OCI-LY7 (cell line): ENCODE measurements at regions not wholly inside any gene's neighbourhood (a gene's known extent, or its start where the extent isn't known, plus 50 kb on each side); places are given as distances from the start of the nearest gene placed in this dataset.

Source experiments
- BruUV-seq: library from RNA; stranded (reverse); fragments of 400-500 nt; replicated peaks from 2 replicates; lab custom pipeline; 2021; lab: Mats Ljungman, UMichigan
- CTCF ChIA-PET: fragments of 300-600 bp; sonication (Branson Sonifier 250); formaldehyde crosslinking; loops from one replicate; lab custom pipeline; 2022; ENCODE audit warnings: antibody characterized with exemption; ENCODE audit not compliant: unreplicated experiment; lab: Charles Lee
- POLR2A ChIA-PET: fragments of 300-600 bp; sonication (Branson Sonifier 250); formaldehyde crosslinking; loops from one replicate; lab custom pipeline; 2022; ENCODE audit warnings: antibody characterized with exemption; lab: Charles Lee
- DNase-seq: peaks from one replicate; pipeline ENCODE4 v3.0.0-alpha.2; 2015; ENCODE audit warnings: low spot score
- H2AFZ ChIP-seq: fragments of 200-600 bp; sonication (generic), shearing (Covaris generic); 2 replicates; pipeline ENCODE4 v1.6.1; 2014; ENCODE audit warnings: mild to moderate bottlenecking, antibody characterized with exemption, low read length, moderate library complexity
- H3K27ac ChIP-seq: fragments of 200-600 bp; sonication (generic); 2 replicates; pipeline ENCODE4 v1.5.1; 2014; ENCODE audit warnings: mixed run types, low read depth, mild to moderate bottlenecking, moderate library complexity, low read length, inconsistent platforms; ENCODE audit not compliant: poor library complexity, severe bottlenecking
- H3K36me3 ChIP-seq: fragments of 200-600 bp; sonication (generic); 2 replicates; pipeline ENCODE4 v1.6.1; 2014; ENCODE audit warnings: mild to moderate bottlenecking, antibody characterized with exemption, low read length, moderate library complexity, mixed read lengths; ENCODE audit not compliant: insufficient read depth
- H3K4me1 ChIP-seq: fragments of 200-600 bp; sonication (generic); 2 replicates; pipeline ENCODE4 v1.5.1; 2014; ENCODE audit warnings: mild to moderate bottlenecking, low read length; ENCODE audit not compliant: insufficient read depth, poor library complexity, severe bottlenecking
- H3K4me2 ChIP-seq: fragments of 200-600 bp; sonication (generic); 2 replicates; pipeline ENCODE4 v1.6.1; 2014; ENCODE audit warnings: mild to moderate bottlenecking, low read length
- H3K4me3 ChIP-seq: fragments of 200-600 bp; sonication (generic); 2 replicates; pipeline ENCODE4 v1.5.1; 2014; ENCODE audit warnings: mild to moderate bottlenecking, low read depth, low read length; ENCODE audit not compliant: poor library complexity, severe bottlenecking
- H3K79me2 ChIP-seq: fragments of 200-600 bp; sonication (generic); 2 replicates; pipeline ENCODE4 v1.6.1; 2016; ENCODE audit warnings: low read depth, mild to moderate bottlenecking, low read length, moderate library complexity, mixed read lengths; ENCODE audit not compliant: insufficient read depth
- H3K9me2 ChIP-seq: fragments of 200-600 bp; sonication (generic); 2 replicates; pipeline ENCODE4 v1.6.1; 2016; ENCODE audit warnings: mild to moderate bottlenecking, low read length, mixed read lengths; ENCODE audit not compliant: insufficient read depth
- H3K9me3 ChIP-seq: fragments of 200-600 bp; sonication (generic); 2 replicates; pipeline ENCODE4 v1.6.1; 2014; ENCODE audit warnings: mild to moderate bottlenecking, mixed run types, low read length, mixed read lengths
- H4K20me1 ChIP-seq: fragments of 200-600 bp; sonication (generic); 2 replicates; pipeline ENCODE4 v1.6.1; 2014; ENCODE audit warnings: mild to moderate bottlenecking, antibody characterized with exemption, low read length, moderate library complexity, mixed read lengths; ENCODE audit not compliant: insufficient read depth
- EZH2phosphoT487 ChIP-seq: fragments of 200-600 bp; sonication (generic); IDR thresholded peaks from 2 replicates; pipeline ENCODE4 v1.6.1; 2018; ENCODE audit warnings: low read depth, borderline replicate concordance, mild to moderate bottlenecking, mixed run types, antibody characterized with exemption, low read length, moderate library complexity, mixed read lengths
- intact Hi-C: fragments of 100-400 bp; cut with micrococcal nuclease; formaldehyde crosslinking; loops from one replicate; pipeline ENCODE4 v1.10.0; 2022; ENCODE audit not compliant: unreplicated experiment
- TF ChIP-seq, protein P1 (sequence below): fragments of 200-600 bp; sonication (generic); conservative IDR thresholded peaks from 2 replicates; pipeline ENCODE4 v1.5.1; 2014; ENCODE audit warnings: mild to moderate bottlenecking, antibody characterized with exemption, low read length, moderate library complexity, mixed read lengths

DNA sequence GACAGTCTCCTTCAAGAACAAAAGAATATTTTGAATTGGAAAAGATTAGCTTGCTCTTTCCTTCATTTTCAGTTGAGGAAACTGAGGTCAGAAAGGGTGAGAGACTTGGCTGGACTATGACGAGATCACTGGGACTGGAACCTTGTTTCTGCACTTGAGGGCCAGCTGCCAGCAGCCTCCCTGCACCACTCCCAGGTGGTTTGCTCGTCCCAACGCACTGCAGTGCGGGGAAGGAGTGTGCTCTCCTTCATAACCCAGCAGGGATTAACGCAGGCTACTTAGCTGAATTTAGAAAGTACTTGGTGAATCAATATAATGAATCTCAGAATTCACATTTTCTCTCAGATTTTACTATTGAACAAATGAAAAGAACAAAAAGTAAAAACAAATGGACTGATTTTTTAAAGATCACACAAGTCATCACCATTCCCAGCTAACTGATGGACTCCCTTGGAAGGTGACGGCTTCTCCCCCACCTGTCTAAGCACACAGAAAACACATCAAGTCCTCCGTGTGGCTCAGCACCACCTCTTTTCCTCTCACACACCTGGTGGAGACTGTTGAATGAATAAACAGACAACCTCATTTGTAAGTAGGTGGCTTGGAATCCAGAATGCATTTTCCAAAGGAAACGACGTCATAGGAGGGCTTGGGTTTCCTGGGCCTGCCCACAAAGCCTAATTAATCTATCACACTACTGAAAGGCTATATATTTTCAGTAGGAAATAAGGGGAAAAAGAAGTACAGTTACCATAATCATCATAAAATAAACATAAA, 121.0 kb downstream of the QRSL1 start:
- TF ChIP-seq, protein P1, sequence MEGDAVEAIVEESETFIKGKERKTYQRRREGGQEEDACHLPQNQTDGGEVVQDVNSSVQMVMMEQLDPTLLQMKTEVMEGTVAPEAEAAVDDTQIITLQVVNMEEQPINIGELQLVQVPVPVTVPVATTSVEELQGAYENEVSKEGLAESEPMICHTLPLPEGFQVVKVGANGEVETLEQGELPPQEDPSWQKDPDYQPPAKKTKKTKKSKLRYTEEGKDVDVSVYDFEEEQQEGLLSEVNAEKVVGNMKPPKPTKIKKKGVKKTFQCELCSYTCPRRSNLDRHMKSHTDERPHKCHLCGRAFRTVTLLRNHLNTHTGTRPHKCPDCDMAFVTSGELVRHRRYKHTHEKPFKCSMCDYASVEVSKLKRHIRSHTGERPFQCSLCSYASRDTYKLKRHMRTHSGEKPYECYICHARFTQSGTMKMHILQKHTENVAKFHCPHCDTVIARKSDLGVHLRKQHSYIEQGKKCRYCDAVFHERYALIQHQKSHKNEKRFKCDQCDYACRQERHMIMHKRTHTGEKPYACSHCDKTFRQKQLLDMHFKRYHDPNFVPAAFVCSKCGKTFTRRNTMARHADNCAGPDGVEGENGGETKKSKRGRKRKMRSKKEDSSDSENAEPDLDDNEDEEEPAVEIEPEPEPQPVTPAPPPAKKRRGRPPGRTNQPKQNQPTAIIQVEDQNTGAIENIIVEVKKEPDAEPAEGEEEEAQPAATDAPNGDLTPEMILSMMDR: no peak
- TF ChIP-seq EZH2phosphoT487: no peak
- DNase-seq: no peak
- H3K9me2 ChIP-seq: no peaks in the 10 kb centered on the region
- no peaks in the 10 kb centered on the region for H3K79me2 ChIP-seq
- no peak overlapping the region; the same call in 1 of the 2 replicates for H3K4me2 ChIP-seq
- POLR2A ChIA-PET: interaction anchor here (1.7 kb wide), 1 partner anchor 48 kb away, joined by 6 read pairs; no protein-coding TSS in a partner anchor
- H2AFZ ChIP-seq: peak overlapping the region; percentile 31; the same call in 1 of the 2 replicates
- no peaks in the 10 kb centered on the region for H3K36me3 ChIP-seq
- H3K27ac ChIP-seq: no peak overlapping the region
- intact Hi-C loops: no loop called here
- no peaks in the 10 kb centered on the region for H4K20me1 ChIP-seq
- no peak overlapping the region for H3K4me3 ChIP-seq
- no peaks in the 10 kb centered on the region for H3K9me3 ChIP-seq
- no TSS peak for BruUV-seq
- peaks cover 15% of the 10 kb centered on the region for H3K4me1 ChIP-seq
- CTCF ChIA-PET: no interaction called here

DNA sequence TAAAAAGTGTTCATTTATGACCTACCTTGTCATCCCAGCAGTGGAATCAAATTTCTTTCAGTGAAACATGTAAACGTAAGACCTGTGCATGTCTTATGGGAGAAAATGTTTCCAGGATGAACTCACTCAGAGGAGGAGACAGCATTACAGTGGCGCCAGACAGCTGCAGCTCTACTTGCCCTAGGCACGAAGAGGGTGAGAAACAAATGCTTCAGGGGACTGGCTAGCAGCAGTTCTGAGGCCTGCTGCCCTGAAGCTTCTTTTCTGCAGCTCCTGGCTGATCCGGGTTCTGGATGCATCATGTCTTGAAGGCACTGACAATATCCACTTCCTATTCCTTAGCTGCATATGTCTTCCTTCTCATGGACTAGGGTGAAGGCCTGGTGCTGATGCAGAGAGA, 120.2 kb downstream of the QRSL1 start:
- POLR2A ChIA-PET: interaction anchor here (1.7 kb wide), 1 partner anchor 47 kb away, joined by 6 read pairs; no protein-coding TSS in a partner anchor
- no peak for DNase-seq

More for the DNA sequence above, 120.2 kb downstream of the QRSL1 start:
- no peaks in the 10 kb centered on the region for H3K36me3 ChIP-seq
- no peaks in the 10 kb centered on the region for H4K20me1 ChIP-seq
- TF ChIP-seq, protein P1: no peak
- TF ChIP-seq EZH2phosphoT487: no peak
- no TSS peak for BruUV-seq
- H2AFZ ChIP-seq: no peak overlapping the region; the same call in 1 of the 2 replicates
- intact Hi-C loops: no loop called here
- no peaks in the 10 kb centered on the region for H3K9me3 ChIP-seq
- H3K9me2 ChIP-seq: no peaks in the 10 kb centered on the region
- CTCF ChIA-PET: no interaction called here
- no peaks in the 10 kb centered on the region for H3K79me2 ChIP-seq
- H3K4me2 ChIP-seq: no peak overlapping the region
- H3K4me1 ChIP-seq: peaks cover 15% of the 10 kb centered on the region
- no peak overlapping the region for H3K4me3 ChIP-seq
- no peak overlapping the region for H3K27ac ChIP-seq
